CD4-positive, alpha-beta T cell treated with Interleukin-17A for 4 hours (primary cell): ENCODE measurements at regions not wholly inside any gene's neighbourhood (a gene's known extent, or its start where the extent isn't known, plus 50 kb on each side); places are given as distances from the start of the nearest gene placed in this dataset.
"Not testable (repeated sequence)": the region's sequence is repeated elsewhere in the genome, so short reads cannot be mapped to it uniquely, and the experiment has no call there.

Experiments used
- DNase-seq: peaks from one replicate; pipeline ENCODE4 v3.0.0-alpha.2; 2020; ENCODE audit warnings: mixed read lengths

DNA sequence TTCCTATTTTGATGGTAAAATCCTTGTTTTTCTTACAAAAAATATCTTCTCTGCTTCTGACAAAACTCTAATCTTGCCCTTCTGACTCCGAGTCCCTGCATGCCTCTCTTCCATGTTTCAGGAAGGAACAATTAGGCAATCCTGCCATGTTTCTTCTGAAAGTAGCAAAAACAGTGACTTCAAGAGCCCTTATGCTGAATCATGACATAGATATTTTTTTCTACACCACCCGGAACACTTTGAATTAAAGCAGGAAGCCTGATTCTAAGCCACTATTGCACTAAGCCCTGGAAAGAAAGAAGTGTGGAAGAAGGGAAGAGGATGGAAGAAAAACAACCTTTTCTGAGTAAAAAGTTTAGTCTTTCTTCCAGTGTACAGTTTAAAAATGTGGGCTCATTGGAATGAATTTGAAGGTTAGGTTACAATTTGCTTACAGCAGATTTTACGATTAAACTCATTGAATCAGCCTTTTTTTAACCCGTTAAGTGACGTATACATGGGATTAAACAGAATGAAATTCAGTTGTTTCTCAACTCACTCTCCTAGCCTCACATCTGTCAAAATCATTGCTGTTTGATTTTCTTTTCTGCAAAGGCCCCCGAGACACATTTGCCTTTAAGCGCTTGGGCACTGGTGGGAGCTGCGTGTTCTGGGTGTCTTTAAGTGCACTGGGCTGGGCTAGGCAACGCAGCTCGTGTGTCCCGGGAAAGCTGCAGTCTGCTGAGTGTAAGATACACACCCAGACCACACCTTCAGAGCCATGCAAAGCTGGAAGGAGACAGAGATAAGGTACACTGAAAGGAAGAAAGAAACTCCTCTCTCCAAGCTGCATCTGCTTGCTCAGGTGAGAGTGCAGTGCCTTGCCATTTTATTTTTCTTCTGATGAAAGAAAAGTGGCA is 159.4 kb upstream of the CITED2 start:
- no peak for DNase-seq

DNA sequence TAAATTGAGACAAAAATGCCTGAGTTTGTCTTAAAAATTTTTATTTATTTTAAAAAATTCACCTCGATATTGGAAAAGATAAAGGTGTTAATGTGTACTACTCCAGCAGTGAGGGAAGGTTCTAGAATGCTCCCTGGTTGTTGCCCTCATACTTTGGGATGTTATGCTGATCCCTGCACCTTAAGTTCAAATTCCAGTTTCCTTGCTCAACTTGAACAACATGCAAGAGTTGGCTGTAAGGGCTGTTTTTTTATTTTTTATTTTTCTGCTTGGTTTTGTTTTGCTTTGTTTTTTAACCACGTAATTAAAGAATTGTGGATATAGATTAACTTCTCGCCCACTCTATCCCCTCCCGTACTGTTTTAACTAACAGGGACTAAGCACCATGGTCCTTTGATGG is 158.7 kb upstream of the CITED2 start:
- no peak for DNase-seq

DNA sequence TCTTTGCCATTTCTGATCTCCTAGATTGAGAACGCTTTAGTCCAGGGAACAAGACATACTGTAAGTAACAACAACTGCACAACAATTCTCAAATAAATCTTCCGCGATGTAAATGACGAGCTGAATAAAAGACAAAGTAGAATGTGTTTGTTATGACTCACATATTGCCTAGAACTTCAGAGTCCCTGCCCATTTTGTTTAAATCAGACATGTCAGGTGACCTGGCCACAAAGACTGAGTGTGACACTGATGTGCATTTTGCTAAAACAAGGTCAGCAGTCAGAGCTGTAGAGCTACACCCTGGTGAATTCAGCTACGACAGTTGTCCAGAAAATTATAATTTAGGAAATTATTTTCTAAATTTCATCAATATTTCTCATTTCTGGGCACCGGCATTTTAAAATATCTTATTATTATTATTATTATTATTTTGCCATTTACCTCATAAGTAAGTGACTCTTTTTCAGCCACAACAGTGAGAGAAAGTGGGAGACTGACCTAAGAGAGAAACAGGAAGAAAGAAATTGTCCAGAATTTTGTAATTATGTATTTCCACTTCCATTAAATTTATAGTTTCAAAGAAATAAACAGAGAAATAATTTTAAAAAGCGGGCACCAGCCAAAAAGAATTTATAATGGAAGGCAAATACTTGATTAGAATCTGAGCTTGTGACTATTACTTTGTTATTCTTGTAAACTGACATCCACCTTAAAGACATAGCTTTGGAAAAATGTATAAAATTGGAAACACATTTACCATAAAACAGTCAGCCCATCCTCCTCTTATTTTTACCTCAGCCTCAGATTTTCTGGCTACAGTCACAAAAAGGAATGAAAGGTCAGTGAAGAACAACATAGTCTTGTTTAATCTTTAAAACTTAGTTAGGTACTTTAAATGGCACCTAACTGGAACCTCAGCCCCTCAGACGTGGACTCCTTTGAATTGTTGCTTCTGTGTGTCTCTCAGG is 157.0 kb upstream of the CITED2 start:
- DNase-seq: peak; percentile 43

DNA sequence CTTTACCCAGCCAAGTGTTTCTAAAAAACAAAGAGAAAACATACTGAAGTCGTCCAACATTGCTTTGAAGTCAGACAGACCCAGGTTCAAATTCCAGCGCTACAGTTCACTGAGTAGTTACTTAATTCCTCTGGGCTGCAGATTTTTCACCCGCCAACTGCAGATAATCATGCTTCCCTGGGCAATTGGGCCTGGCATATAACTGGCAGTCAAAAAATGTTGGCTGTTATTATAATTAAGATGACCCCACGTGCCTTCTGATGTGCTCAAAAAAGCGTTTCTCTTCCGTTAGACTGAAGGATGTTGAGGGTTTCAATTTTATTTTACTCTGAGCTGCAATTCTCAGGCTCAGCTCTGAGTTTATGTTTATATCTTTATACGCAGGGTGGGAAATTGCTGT is 156.1 kb upstream of the CITED2 start:
- no peak for DNase-seq

DNA sequence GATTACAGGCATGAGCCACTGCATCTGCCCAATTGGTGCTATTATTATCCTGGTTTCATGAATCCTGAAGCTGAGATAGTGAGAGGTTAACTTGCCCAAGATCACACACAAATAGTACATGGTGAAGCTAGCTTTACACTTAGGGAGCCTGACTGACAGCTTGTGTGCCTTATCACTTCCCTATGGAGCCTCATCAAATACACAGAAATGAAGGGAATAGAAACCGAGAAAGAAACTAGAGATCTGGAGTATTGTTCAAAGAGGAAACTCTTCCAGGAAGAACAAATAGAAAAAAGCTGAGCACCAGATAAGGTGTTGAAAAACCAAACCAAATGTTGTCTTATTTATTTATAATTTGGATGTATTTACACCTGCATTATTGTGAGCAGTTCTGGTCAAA is 155.0 kb upstream of the CITED2 start:
- no peak for DNase-seq

DNA sequence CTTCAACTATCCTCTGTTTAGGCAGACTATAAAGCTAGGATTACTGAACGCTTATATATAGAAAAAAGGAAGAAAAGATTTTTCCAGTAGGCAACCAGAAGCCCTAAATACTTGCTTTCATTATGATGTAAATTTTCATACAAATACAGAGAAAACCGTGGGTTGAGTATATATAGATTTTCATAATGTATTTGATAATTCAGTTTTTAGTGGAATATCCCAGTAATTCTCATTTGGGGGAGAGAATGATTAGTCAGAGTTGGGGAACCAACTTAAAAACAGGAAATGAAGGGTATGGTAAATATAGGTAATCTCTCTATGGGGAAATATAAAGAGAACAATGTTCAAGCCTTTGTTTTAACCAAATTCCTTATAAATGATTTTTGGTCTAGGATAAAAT is 154.0 kb upstream of the CITED2 start:
- DNase-seq: no peak

DNA sequence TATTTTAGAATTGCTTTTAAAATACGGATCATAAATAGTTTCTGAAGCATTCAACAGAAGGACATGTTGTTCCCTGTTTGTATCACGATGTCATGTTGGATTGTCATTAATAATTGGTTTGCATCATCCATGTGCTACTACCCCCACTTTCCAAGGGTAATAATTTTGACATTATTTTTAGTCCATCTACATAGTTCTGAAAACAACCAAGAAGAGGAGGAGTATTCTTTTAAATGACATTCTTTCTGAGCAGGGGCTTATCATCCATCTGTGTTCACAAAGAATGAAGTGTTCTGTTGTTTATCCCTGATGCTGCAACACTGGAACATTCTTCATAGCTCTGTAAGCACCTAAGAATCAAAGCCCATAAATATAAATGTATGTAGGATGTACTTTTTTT is 151.0 kb upstream of the CITED2 start:
- no peak for DNase-seq

DNA sequence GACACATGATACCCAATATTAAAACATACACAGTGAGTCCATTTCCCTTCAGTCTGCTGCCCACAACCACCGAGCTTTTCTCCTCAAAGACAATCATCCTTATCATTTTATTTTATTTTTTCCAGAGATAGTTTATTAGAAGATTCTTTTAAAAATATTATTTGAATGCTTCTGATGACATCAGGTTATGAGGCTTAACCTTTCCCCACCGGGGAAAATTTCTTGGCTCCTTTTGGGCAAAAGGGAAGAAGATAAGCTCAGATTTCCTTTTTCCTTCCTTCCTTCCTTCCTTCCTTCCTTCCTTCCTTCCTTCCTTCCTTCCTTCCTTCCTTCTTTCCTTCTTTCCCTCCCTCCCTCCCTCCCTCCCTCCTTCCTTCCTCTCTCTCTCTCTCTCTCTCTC is 149.5 kb upstream of the CITED2 start:
- DNase-seq: no peak

DNA sequence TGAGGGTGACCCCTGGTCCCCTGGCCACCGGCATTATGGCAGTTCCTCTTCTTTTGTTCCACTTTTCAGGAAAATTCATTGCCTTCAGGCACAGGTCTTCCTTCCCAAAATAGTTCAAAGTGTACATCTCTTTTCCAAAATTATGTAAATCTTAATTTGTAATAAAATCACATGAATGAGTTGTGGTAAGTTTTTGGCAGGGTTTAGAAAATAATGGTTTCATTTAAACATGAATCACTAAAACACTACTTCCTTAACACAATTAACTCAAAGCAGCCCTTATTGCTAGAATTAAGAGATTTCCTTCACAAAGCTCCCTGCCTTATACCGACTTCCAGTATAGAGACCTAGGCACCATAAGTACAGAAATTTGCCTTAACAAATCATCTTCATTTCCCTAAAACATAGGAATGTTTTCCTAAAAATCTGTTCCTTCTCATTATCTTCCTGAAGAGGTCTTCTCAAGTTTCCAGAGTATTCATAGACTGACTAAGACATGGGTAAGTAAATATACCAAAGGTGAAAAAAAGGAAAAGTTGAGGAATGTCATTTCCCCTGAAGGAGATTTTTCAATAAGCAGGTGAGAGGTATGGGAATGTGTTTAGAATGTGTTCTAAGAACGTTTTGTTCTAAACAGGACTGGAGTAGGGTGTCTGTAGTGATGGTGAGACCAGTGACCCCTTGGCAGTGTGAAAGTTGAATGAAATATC is 148.2 kb upstream of the CITED2 start:
- DNase-seq: no peak

DNA sequence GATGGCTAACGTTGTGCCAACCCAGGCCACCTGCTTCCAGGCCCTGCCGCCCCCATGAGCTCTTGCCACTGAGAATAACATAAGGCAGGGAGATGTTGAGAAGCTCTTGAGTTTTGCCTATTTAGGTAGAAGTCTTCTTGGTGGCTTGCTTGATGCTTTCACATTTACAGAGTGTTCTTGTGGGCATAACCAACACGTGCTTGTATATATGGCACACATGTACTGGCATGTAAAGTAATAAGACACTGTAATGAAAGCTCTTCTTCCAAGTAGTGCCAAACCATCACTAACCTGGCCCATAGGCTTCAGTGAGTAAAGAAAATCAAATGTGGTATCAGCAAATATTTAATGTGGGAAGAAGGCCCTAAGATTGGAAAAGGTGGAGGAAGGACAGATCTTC is 146.9 kb upstream of the CITED2 start:
- no peak for DNase-seq

DNA sequence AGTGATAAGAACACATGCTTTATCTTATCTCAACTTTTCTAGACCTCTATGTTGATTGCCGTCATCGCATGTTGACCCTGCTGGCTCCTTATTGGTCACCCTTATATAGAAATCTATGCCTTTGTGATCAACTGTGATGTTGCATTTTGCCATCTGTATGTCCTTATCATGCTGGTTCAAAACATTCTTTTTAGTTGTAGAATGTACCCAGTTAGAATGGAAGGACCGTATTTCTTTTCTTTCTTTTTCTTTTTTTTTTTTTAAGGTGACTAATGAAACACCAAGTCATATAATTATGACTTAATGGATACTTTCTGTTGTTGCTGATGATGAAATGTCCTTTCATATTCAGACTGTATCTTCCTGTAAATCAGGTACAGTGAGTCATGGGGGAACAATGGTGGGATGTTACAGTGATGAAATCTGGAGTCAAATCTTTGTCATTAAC is 145.9 kb upstream of the CITED2 start:
- DNase-seq: no peak

DNA sequence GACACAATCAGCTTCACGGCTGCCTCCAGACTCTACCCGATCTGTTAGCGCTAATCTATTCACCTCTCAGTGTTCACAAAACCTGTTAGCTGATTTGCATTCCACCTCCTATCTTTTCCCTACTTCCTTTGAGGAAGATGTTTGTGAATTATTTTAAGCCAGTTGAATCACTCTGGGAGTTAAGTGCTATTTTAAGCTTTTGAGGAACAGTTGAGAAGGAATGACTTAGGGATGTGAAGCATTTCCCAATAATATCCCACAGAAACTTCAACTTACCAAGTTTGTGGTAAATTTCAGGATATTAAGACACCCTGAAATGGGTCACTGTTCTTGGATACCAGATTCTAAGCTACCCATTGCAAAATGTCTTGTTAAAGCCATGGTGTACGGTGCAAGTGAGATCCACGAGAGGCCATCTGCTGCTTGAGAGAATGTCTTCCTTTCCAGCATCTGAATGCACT is 145.2 kb upstream of the CITED2 start:
- no peak for DNase-seq

DNA sequence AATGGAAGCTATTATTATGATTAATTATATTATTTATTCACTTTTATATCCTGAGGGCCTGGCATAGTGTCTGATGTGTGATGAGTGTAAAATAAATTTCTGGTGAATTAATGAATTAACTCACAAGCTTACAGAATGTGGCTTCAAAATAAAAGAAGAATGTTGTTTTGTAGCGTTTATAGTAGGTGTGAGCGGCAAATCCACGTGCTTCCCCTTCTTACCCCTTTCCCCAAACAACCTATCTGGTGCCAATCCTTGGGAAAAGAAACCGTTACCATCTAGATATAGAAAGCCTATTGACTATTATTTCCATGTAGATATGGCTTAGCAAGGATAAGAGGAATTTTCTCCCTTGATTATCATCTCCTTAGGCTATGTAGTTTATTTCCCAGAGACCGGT is 144.6 kb upstream of the CITED2 start:
- DNase-seq: no peak

DNA sequence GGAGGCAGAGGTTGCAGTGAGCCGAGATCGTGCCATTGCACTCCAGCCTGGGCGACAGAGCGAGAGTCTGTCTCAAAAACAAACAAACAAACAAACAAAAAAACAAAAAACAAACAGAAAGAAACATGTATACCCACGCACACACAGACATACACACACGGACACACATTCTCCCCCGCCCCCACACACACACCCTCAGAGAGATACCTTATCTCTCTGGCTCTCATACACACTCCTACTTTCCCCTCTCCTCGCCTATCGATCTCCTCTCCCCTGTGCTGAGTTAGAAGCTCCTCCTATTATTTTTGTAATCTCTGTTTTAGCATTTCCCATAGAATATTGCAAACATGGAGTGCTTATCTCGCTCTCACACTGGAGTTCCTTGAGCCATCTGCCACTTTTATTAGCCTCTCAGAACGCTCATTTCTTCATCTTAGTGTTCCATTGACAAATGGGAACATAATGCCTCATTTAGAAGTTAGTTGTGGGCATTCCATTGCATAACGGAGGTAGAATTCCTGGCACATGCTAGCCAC is 144.2 kb upstream of the CITED2 start:
- no peak for DNase-seq

DNA sequence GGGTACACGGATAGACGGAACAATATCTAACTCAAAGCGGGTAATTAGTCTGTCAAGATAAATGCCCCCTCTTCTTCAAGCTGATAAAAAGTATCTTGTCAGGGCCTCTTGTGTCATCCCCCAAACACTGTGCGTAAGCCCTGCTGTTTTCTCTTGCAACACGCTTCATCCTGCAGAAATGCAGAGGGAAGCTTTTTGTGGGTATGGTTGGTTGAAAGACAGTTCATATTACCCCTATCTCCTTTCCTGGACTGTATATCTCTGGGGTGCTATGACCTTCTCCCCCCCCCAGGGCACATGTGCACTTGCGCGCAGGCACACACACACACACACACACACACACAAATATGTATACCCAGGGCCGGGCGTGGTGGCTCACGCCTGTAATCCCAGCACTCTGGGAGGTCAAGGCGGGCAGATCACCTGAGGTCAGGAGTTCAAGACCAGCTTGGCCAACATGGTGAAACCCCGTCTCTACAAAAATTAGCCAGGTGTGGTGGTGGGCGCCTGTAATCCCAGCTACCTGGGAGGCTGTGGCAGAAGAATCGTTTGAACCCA is 143.6 kb upstream of the CITED2 start:
- not testable (repeated sequence) for DNase-seq

DNA sequence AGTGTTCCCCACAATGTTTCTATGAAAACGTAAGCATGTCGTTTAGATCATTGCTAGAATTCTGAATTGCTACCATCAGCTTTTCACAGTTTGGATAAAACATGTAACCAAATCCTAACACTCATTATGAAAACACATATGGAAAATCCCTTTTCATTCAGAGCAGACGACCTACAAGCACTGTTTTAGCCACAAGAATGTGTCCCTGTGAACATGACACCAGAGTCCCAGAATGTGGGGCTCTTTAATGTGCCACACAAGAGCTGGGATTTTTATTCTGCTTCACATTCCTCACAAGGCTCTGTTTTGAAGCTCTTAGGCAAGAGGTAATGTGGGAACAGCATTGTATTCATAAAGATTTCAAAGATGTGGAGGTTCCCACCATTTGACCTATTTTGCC is 141.1 kb upstream of the CITED2 start:
- DNase-seq: no peak

DNA sequence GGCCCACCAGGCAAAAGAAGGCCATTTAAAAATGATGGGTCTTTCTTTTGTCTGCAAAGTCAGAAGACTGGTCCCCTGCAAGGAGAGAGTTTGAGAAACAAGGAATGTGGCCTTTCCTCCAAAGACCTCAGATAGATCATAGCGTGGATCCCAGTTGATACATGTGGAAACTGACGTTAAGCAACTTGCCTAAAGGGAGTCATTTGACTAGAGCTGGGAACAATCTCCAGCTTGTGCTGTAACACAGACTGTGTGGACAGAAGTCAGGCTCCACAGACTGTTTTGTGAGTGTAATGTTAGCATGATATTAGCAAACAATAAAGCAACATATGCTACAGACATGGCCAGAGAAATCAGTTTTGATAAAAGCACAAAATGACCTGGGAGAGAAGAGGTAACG is 140.4 kb upstream of the CITED2 start:
- no peak for DNase-seq

DNA sequence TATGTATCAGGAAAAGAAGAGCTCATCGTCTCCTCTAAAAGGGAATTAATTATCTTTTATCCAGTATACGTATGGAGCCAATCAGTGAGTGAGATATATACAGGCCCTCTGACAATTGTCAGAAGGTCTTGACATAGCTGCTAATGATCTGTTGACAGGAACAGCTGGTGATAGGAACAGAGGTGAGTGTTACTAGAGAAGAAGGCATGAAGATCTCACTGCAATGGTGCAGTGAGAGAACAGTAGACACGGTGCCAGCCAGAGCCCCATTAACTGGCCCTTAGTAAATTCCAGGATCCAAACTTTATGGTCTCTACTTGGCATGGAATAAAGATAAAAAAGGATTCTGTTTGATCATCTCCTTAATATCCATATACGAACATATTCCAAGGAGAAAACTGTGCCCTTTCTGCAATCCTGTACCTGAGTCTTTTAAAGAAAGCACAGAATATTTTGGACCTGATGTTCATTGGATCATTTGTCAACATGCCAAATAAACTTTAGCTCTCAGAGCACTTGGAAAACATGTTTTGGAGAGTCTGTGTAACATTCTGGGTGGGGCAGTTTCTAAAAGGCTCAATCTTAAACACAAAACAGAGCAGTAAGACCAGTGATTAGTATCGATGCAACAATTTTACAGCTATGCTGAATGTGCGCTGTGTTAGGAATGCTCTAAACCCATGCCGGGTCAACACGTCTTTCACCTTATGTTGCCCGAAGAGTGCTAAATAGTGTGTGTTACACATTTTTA is 135.8 kb upstream of the CITED2 start:
- DNase-seq: no peak

DNA sequence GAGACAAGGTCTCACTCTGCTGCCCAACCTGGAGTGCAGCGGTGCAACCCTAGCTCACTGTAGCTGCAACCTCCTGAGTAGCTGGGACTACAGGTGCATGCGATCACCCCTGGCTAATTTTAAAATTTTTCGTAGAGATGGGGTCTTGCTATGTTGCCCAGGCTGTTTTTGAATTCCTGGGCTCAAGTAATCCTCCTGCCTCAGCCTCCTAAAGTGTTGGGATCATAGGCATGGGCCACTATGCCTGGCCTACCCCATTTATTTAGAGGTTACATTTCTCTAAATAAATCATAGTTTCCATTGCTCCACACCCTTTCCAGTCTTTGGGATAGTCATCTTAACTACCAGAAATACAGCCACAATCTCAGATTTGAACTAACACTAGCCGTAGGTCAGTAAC is 134.7 kb upstream of the CITED2 start:
- no peak for DNase-seq

DNA sequence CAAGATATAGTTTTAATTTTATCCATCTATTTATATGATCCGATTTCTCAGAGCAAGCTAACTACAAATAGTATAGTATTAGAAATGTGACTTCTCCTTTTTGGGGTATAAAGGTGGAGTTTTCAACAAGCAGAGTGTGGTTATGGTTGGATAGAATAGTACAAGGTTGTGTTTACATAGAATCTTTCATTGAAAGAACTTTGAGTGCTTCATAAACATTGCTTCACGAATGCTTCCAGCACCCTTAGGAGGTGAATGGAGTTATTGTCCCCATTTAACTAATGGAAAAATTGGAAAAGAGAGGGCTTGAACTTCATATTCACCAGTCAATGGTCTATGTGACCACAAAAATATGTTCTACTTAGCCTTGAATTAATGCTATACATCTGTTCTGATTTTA is 134.1 kb upstream of the CITED2 start:
- DNase-seq: no peak

DNA sequence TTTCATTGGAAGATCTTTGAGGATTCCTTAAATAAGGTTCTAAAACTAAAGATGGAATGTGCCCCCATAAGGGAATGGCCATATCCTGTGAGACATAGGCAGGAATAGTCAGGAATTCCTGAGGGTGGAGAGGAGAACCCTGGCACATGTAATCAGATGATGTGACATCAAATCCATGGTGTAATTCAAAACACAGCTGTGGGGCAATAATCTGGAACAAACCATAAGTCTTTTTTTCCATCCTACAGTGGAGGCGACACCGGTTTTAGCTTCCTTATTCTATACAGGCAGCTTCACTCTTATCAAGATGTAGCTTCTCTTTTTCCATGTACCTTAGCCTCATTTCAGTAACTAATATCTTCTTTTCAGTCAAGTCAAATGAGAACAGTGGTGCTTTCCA is 133.6 kb upstream of the CITED2 start:
- DNase-seq: no peak

DNA sequence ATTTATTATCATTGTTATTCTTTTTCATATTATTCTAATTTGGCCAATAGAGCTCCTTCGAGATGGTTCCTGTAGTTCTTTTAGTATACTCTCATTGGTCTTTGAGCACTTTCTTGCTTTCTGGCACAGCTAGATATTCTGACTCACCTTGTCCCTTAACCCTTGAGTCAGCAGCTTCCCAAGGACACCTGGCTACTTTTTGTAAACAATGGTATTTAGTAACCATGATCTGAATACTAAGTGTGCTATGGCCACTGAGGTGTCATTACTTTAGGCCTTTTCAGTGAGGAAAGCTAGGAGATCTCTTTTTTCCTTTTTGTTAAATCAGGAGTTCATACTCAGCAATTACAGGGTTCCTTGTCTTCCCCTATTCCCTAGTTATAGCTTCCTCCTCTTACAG is 126.5 kb upstream of the CITED2 start:
- no peak for DNase-seq
